ENCODE measurements at regions not wholly inside any gene's neighbourhood (a gene's known extent, or its start where the extent isn't known, plus 50 kb on each side); places are given as distances from the start of the nearest gene placed in this dataset.

DNA sequence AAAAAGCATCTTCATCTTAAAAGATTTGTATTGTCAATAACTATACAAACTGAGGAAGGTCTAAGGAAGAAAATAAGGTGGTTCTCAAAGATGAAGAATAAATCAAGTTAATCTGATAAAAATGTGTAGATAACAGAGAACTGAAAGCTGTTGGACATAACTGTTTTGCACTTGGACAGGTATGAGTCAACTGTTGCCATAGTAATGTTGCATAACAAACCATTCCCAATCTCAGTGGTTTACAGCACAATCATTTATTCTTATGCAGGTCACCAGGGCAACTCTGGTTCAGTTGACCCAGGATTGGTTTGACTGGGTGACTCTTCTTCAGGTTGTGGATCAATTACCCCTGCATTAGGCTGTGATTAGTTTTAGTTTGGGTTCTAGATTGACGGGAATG lies 2197.7 kb downstream of the ARAP2 start:
- TF ChIP-seq CTCF (IDR thresholded peaks at IDR 0.05) (no peak), POLR2A (IDR thresholded peaks at IDR 0.05) (no peak)

Data from adrenal gland (tissue), 5 donors.